Activated CD4-positive, alpha-beta T cell treated with anti-CD3 and anti-CD28 coated beads, Interleukin-10, Interleukin-2, amounts not matched to agents 100 ng/mL and 50 ng/mL, durations not matched to agents 16 hours and 8 hours (primary cell): ENCODE measurements at regions not wholly inside any gene's neighbourhood (a gene's known extent, or its start where the extent isn't known, plus 50 kb on each side); places are given as distances from the start of the nearest gene placed in this dataset.
"Not testable (repeated sequence)": the region's sequence is repeated elsewhere in the genome, so short reads cannot be mapped to it uniquely, and the experiment has no call there.

Source experiments
- DNase-seq: peaks from one replicate; pipeline ENCODE4 v3.0.0-alpha.2; 2020

- no peak for DNase-seq
These were observed 77.0 kb upstream of the TSC22D1 start for GRCh38 chr13:44652962-44653660.

DNA sequence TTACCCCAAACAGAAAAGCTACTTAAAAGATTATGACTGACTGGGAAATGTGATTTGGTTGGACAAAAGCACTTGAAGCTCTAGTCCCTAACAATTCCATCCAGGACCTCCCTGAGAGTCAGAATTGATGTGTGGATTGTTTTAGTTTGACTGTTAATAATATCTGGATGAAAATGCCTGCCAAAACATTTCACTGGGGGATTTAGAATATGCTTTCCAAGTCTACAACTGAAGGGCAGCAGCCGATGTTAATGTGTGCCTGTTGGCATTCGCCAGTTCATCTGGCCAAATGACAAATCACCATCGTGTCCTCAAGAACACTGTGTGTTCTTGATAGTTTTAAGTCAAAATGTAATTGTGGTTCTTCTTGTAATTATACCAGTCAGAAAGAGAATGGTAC lies 76.0 kb upstream of the TSC22D1 start:
- no peak for DNase-seq

GRCh38 chr13:44651724-44652123 lies 75.6 kb upstream of the TSC22D1 start:
- DNase-seq: no peak

GRCh38 chr13:44651209-44651608 lies 75.1 kb upstream of the TSC22D1 start:
- DNase-seq: no peak

DNA sequence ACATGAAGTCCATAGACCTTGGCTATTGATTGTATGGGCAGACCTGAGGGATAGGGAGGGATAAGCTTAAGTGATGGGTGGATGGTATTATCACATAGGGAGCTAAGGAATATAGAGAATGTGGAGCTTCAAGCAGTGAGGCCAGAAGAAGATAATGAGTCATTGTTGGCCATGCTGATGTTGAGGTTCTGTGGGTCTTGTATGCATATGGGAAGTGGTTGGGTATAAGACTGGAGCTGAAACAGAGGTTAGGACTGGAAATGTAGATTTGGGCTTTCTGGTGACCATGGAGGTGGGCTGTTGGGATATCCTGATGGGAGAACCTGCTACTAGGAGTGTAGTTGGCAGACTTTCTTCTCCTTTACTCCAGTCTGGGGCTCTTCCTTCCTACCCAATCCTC lies 73.7 kb upstream of the TSC22D1 start:
- DNase-seq: peak; percentile 4

GRCh38 chr13:44649104-44649428 lies 72.9 kb upstream of the TSC22D1 start:
- DNase-seq: peak; percentile 40

GRCh38 chr13:44648392-44649103 lies 72.4 kb upstream of the TSC22D1 start:
- peak; percentile 47 for DNase-seq

GRCh38 chr13:44647560-44647959 lies 71.4 kb upstream of the TSC22D1 start:
- DNase-seq: not testable (repeated sequence)

DNA sequence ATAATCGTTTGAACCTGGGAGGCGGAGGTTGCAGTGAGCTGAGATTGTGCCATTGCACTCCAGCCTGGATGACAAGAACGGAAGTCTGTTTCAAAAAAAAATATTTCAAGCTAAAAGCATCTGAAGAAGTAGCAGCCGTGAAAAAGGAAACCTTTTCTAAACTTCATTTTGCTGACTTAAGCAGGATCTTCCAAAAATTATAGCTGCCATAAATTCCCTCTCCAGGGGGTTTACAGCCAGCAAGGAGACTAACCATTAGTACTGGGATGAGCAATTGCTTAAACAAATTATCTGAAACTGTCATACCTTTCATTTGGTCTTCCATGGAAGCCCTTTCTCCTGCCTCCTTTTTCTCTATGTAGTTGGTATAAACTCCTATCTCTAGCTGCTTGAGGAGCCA lies 69.9 kb upstream of the TSC22D1 start:
- DNase-seq: no peak

GRCh38 chr13:44643256-44643655 lies 67.1 kb upstream of the TSC22D1 start:
- no peak for DNase-seq

DNA sequence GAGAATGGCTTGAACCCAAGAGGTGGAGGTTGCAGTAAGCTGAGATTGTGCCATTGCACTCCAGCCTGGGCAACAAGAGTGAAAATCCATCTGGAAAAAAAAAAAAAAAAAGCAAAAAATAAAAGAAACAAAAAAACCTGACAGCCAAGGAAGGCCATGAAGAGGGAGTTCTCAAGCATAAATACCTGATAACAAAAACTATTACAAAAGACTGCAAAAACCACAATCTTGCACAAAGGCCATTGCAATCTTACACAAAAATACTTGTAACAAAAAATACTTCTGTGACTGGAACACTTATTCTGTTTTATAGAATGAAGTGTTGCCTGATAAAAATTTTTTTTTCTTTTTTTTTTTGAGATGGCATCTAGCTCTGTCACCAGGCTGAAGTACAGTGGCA lies 61.5 kb upstream of the TSC22D1 start:
- DNase-seq: no peak

GRCh38 chr13:44629465-44630183 lies 53.5 kb upstream of the TSC22D1 start:
- no peak for DNase-seq

GRCh38 chr13:44628826-44629225 lies 52.7 kb upstream of the TSC22D1 start:
- DNase-seq: not testable (repeated sequence)

DNA sequence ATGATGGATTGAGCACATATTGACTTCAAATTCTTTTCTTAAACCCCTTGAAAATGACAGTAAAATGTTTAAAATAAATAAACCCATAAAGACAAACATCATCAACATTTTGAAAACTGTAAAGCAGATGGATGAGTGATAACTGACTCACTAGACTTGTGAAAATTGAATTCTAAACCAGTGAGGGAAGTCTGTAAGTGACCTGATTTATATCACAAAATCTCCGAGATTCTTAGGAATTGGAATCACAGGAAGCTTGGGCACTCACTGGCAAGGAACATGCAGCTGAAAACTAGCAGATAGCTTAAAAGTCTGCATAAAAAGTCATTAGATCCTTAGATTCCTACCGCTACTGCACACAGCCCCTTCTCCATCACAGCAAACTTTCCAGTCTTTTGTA lies 51.3 kb upstream of the TSC22D1 start:
- DNase-seq: no peak

DNA sequence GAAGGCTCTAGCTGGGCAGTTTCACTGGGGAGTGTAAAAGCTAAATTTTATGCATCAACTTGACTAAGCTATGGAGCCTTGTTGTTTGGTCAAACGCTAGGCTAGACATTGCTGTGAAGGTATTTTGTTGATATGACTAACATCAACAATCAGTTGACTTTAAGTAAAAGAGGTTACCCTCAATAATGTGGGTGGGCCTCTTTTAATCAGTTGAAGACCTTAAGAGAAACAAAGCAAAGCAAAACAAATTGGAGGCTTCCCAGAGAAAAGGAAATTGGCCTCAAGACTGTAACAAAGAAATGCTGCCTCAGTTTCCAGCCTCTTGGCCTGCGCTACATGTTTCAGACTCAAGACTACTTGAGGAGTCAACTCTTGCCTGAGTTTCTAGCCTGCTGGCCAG lies 50.0 kb upstream of the TSC22D1 start:
- DNase-seq: no peak
